HG02884 (cell line): ENCODE measurements at regions not wholly inside any gene's neighbourhood (a gene's known extent, or its start where the extent isn't known, plus 50 kb on each side); places are given as distances from the start of the nearest gene placed in this dataset.

Experiments
- ATAC-seq: cut with Tn5 transposase; IDR thresholded peaks from one replicate; pipeline ENCODE4 v1.9.1; 2021; ENCODE audit warnings: mild to moderate bottlenecking, moderate library complexity; ENCODE audit not compliant: unreplicated experiment

DNA sequence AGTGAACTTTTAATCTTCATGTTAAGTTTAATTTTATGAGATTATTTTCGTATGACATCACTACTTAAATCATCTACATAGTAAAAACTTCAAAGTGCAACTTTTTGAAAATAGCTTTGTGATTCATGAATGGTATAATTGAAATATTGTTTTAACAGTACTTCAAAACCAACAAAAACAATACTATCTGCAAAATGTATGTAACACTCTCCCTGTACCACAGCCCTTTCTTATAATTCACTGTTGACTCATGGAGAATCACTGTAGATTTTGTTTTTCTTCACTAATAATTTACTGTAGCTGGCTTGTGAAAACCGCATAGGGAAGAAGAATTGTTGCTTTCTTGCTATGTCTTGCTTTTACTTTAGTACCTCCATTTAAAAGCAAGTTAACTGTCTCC lies 301.4 kb upstream of the ADAMTS5 start:
- ATAC-seq = no peak

DNA sequence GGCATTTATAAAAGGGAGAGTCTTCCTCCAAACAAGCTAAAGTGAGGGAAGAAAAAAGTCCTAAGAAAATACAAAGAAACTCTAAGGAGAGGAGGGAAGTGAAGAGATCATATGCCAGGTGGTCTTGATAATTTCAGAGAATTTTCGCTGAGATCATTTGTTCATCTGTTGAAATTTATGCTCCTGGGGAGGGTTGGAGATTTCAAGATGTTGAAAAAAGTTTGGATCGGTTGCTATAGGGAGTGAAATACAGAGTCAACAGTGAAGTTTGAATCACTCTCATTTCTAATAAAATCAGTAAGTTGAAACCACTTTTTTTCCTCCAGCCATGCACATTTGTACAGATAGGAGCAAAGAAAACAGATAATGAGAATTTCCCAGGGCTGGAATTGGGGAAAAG lies 299.1 kb upstream of the ADAMTS5 start:
- no peak for ATAC-seq

GRCh38 chr21:27265492-27265891 lies 298.6 kb upstream of the ADAMTS5 start:
- ATAC-seq = no peak

- no peak for ATAC-seq
Observed at GRCh38 chr21:27261676-27262075, 294.8 kb upstream of the ADAMTS5 start.

DNA sequence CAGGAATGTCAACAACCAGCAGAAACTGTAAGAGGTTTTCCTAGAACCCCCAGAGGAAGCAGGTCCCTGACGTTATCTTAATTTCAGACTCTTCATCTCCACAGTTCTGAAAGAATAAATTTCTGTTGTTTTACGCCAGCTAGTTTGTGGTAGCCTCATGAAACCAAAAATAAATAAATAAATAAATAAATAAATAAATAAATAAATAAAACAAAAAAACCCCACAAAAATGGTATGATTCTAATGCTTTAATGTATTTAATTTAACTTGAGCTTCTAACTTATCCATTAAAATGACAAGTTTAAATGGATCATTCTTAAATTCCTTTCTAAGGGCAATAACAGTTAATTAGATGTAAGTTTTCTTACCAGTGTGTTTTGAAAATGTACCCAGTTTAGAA lies 293.8 kb upstream of the ADAMTS5 start:
- ATAC-seq = no peak

GRCh38 chr21:27258742-27259448 lies 292.0 kb upstream of the ADAMTS5 start:
- no peak for ATAC-seq

GRCh38 chr21:27257908-27258556 lies 291.1 kb upstream of the ADAMTS5 start:
- ATAC-seq = no peak

DNA sequence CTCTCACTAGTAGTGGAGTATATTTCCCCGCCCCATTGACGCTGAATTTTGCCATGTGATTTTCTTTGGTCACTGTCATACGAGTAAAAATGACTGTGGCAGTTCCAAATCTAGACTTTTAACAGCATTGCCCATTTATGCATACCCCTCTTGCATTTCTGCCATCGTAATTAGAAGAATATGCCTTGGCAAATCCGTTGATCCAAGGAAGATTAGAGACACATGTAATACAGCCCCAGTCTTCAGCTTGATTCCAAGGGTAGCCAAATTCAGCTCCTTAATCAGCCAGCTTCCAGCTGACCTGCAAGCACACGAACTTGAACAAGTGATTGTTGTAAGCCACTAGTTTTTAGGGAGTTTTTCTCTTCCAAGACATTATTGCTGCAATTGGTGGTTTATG lies 290.3 kb upstream of the ADAMTS5 start:
- no peak for ATAC-seq

- ATAC-seq = no peak
Observed at GRCh38 chr21:27251752-27252151, 284.9 kb upstream of the ADAMTS5 start.

GRCh38 chr21:27250366-27250765 lies 283.5 kb upstream of the ADAMTS5 start:
- no peak for ATAC-seq

- ATAC-seq = no peak
Observed at GRCh38 chr21:27248814-27249213, 281.9 kb upstream of the ADAMTS5 start.

DNA sequence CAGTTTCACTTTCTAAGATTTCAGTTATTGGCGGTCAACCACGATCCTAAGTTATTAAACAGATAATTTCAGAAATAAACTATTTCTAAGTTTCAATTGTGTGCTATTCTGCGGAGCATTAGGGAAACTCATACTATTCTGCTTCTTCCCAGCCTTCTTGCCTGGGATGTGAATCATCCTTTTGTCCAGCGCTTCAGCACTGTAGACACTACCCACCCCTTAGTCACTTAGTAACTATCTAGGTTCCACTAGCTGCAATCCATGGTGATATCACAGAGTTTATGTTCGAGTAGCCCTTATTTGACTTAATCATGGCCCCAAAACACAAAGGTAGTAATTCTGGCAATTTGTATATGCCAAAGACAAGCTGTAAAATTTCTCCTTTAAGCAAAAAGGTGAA lies 279.9 kb upstream of the ADAMTS5 start:
- no peak for ATAC-seq

DNA sequence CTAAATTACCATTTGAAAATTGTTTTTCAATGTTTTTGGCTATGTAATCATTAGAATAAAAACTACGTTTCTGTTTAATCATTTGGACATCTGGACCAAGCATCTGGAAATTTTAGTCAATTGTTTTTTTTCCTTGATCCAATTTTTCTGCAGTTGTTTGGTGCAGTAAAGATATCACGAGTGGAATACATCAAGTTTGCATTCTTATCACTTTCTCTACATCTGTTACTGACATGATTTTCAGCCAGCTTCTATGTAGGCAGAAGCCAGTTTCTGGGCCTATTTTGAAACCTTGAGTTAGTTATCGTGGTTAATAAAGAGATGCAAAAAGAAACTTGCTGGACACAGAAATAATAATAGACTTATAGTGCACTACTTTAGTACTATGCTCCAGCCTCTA lies 277.9 kb upstream of the ADAMTS5 start:
- no peak for ATAC-seq

DNA sequence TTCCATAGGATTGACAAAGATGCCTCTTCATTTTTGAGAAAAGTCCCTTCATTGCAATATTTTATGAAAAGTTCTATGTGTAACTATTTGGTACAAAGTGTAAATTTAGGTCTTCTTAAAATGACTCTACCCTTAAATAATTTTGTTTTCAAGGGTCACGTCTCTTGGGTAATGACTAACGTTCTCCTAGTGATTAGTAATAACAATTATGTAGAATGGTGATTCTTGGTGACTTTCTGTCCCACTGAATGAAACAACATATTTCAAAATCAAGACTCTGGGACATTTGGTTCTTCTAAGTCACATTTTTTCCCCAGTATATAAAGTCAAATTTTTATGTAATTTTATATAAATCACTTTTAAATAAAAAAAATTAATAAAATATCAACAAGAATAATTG lies 277.5 kb upstream of the ADAMTS5 start:
- ATAC-seq = no peak

DNA sequence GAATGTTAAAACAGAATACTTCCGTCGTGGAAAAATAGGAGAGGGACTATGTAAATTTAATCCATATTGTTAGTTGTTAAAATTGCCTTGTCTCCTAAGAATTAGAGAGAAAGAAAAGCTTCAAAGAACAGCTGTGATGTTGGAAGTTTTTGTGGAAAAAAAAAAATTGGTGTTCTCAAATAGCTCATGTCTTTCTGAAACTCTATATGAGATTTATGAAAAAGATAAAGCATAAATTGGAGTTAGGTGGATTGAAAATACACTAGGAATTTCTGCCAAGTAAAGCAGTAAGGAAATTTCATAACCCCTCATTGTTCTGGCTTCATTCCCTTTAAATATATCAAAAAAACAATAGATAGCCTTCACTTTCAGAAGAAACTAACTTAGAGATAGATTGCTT lies 274.0 kb upstream of the ADAMTS5 start:
- no peak for ATAC-seq

GRCh38 chr21:27233514-27234115 lies 266.7 kb upstream of the ADAMTS5 start:
- ATAC-seq = no peak

GRCh38 chr21:27225940-27226339 lies 259.1 kb upstream of the ADAMTS5 start:
- no peak for ATAC-seq

GRCh38 chr21:27225151-27225550 lies 258.3 kb upstream of the ADAMTS5 start:
- no peak for ATAC-seq

GRCh38 chr21:27224169-27224568 lies 257.3 kb upstream of the ADAMTS5 start:
- ATAC-seq = no peak

GRCh38 chr21:27221077-27221476 lies 254.2 kb upstream of the ADAMTS5 start:
- no peak for ATAC-seq

- no peak for ATAC-seq
Observed at GRCh38 chr21:27220416-27220815, 253.5 kb upstream of the ADAMTS5 start.

GRCh38 chr21:27219068-27219467 lies 252.2 kb upstream of the ADAMTS5 start:
- no peak for ATAC-seq
